ENCODE measurements at regions not wholly inside any gene's neighbourhood (a gene's known extent, or its start where the extent isn't known, plus 50 kb on each side); places are given as distances from the start of the nearest gene placed in this dataset.

DNA sequence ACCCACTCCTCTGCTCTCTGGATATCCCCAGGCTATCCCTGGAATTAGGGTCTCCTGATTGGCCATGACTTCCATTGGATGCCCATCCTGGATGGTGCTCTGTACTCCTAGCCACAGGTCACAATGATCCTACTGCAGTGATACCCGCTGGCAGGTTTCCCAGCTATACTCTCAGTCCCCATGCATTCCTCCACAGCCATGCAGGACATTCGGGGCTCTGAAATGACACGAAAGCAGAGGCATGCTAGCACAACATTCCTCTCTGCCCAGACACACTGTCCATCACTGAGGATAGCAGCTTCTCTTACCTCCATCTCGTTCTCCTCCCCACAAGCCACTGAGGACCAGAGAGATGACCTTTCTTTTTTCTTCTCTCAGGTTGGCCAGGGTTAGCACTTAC, 51.7 kb upstream of the SPATS2L start:
- TF ChIP-seq CTCF (IDR thresholded peaks at IDR 0.05 in 4 of 5, conservative IDR thresholded peaks at IDR 0.05 in 1 of 5) (no peak), POLR2A (IDR thresholded peaks at IDR 0.05) (no peak)
